22Rv1 (cell line): ENCODE measurements at regions not wholly inside any gene's neighbourhood (a gene's known extent, or its start where the extent isn't known, plus 50 kb on each side); places are given as distances from the start of the nearest gene placed in this dataset.

Experiments
- ZFX ChIP-seq: fragments of 450-650 bp; IDR thresholded peaks from 2 replicates; pipeline ENCODE4 v1.6.1; 2017; ENCODE audit warnings: antibody characterized with exemption, borderline replicate concordance
- TF ChIP-seq, protein P1 (sequence below): fragments of 450-650 bp; IDR thresholded peaks from 2 replicates; pipeline ENCODE4 v1.5.1; 2017; ENCODE audit warnings: mild to moderate bottlenecking

DNA sequence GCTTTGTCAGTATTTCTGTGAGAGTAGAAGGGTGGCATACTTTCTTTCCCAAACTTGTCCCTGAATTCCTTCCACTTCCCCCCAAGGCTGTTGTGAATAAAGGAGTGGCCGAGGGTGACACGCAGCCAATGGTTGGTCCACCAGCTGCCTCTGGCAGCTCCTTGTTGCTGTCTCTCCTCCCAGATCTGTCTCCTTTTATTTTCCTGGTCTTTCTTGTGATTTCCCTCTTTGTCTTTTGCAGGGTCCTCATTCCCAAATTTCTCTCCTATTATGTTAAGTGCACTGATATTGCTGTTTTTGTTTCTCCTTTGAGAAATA is 137.5 kb upstream of the HMHB1 start:
- TF ChIP-seq, protein P1, sequence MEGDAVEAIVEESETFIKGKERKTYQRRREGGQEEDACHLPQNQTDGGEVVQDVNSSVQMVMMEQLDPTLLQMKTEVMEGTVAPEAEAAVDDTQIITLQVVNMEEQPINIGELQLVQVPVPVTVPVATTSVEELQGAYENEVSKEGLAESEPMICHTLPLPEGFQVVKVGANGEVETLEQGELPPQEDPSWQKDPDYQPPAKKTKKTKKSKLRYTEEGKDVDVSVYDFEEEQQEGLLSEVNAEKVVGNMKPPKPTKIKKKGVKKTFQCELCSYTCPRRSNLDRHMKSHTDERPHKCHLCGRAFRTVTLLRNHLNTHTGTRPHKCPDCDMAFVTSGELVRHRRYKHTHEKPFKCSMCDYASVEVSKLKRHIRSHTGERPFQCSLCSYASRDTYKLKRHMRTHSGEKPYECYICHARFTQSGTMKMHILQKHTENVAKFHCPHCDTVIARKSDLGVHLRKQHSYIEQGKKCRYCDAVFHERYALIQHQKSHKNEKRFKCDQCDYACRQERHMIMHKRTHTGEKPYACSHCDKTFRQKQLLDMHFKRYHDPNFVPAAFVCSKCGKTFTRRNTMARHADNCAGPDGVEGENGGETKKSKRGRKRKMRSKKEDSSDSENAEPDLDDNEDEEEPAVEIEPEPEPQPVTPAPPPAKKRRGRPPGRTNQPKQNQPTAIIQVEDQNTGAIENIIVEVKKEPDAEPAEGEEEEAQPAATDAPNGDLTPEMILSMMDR, result no peak
- no peak for TF ChIP-seq ZFX
